ENCODE measurements at regions not wholly inside any gene's neighbourhood (a gene's known extent, or its start where the extent isn't known, plus 50 kb on each side); places are given as distances from the start of the nearest gene placed in this dataset.

DNA sequence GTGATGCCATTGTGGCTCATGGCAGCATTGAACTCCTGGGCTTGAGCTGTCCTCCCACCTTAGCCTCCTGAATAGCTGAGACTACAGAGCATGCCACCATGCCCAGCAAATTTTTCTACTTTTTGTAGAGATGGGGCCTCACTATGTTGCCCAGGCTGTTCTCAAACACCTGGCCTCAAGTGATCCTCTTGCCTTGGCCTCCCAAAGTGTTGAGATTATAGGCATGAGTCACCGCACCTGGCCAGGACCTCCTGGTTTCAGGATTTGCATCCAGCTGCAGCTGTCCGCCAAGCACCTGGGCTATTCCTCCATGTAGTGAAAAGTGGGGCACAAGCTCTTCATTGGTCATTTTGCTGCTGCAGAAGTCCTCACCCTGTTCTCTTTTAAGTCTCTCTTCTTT lies 58.9 kb downstream of the ZNF22 start:
- TF ChIP-seq CTCF (optimal IDR thresholded peaks at IDR 0.05 in 1 of 3, IDR thresholded peaks at IDR 0.05 in 1 of 3, conservative IDR thresholded peaks at IDR 0.05 in 1 of 3; ENCODE audit: extremely low read depth in 1 of 3, insufficient read depth in 2 of 3, low read length in 3 of 3), result no peak
- no peak for TF ChIP-seq EZH2 (IDR thresholded peaks at IDR 0.05; ENCODE audit: low read length)

All from keratinocyte (primary cell).